Heart left ventricle (tissue), 13 donors: ENCODE measurements at regions not wholly inside any gene's neighbourhood (a gene's known extent, or its start where the extent isn't known, plus 50 kb on each side); places are given as distances from the start of the nearest gene placed in this dataset.

Source experiments
- POLR2A ChIP-seq, 2 donors: fragments of 450-650 bp; IDR thresholded peaks; one replicate each; pipeline ENCODE4 v1.6.1; 2017; ENCODE audit warnings: antibody characterized with exemption in 2 of 2, mild to moderate bottlenecking in 2 of 2, moderate library complexity in 2 of 2
- TF ChIP-seq, protein P1 (sequence below), 12 donors: fragments of 200-600 bp; sonication (generic) in 4 of 12; IDR thresholded peaks; one replicate each; pipeline versions ENCODE4 v1.5.0 to v1.8.0; 2018 to 2022; ENCODE audit warnings: antibody characterized with exemption in 12 of 12, mild to moderate bottlenecking in 5 of 12
- donor health status: ischemic (EF 13 %, LVEDD 7.1; RV severe dilation, severe dysfunction).
- donor health status: DM: no; HTN: yes; CAD: no.
- donor health status: DM: no; HTN: no; CAD: no.
- donor health status: ischemic (EF 25% LVEDD 6.9; RV normal size, moderate dysfunction).
- donor health status: ischemic (EF 25% LVEDD 5.7; RV mildly dilated, moderate dysfunction).
- donor health status: ischemic (EF 35%, LVEDD 5.7; RV mildly dilated, moderate dysfunction).
- donor health status: nonischemic (EF 11% LVEDD 7.7; RV severe dilation, severe dysfunction).
- donor health status: DM: yes; HTN: yes; CAD: no.
- donor health status: PGD.
- donor health status: ischemic (EF 29% LVEDD 5.4; RV normal size, mild dysfunction).
- donor health status: nonischemic (EF 23%, LVEDD 6.1; RV moderate dilation, normal function).

DNA sequence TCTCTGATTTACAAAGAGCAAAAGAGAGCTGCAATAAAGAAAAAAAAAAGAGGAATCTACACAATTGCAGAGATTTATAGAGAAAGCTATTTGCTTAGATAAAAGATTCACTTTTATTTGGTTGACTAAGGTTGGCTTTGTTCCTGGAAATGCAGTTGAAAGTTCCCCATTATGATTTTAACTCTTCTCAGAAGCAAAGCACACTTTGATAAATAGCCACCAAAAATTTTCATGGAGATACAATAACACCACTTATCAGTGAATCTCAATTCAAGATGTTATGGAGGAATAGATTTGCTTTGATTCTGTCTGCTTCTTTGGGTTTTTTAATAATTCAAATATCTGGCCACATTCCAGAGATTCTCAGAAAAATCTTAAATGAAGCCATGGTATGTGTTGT is 88.5 kb upstream of the ANO3 start:
- TF ChIP-seq, protein P1, sequence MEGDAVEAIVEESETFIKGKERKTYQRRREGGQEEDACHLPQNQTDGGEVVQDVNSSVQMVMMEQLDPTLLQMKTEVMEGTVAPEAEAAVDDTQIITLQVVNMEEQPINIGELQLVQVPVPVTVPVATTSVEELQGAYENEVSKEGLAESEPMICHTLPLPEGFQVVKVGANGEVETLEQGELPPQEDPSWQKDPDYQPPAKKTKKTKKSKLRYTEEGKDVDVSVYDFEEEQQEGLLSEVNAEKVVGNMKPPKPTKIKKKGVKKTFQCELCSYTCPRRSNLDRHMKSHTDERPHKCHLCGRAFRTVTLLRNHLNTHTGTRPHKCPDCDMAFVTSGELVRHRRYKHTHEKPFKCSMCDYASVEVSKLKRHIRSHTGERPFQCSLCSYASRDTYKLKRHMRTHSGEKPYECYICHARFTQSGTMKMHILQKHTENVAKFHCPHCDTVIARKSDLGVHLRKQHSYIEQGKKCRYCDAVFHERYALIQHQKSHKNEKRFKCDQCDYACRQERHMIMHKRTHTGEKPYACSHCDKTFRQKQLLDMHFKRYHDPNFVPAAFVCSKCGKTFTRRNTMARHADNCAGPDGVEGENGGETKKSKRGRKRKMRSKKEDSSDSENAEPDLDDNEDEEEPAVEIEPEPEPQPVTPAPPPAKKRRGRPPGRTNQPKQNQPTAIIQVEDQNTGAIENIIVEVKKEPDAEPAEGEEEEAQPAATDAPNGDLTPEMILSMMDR (IDR thresholded peaks at IDR 0.05) = no peak
- no peak for TF ChIP-seq POLR2A (IDR thresholded peaks at IDR 0.05)
